Glomerular endothelial cell (primary cell): ENCODE measurements at regions not wholly inside any gene's neighbourhood (a gene's known extent, or its start where the extent isn't known, plus 50 kb on each side); places are given as distances from the start of the nearest gene placed in this dataset.

Experiments
- DNase-seq: peaks from one replicate; pipeline ENCODE4 v3.0.0-alpha.2; 2011; ENCODE audit warnings: low read depth, low spot score; ENCODE audit errors: extremely low read depth

DNA sequence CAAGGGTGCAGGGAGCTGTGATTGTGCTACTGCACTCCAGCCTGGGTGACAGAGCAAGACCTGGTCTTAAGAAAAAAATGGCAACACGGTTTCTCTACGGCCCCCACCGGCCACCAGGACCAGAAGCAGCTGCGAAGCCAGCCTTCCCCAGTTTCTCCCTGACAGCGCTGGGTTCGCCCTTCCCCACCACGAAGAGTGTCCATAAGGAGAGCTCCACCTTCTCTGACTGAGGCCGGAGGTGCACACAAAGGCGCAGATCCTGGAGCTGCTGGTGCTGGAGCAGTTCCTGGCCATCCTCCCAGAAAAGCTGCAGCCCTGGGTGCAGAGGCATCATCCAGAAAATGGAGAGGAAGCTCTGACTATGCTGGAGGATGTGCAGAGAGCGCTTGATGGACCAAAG is 52.2 kb upstream of the ZNF599 start:
- no peak for DNase-seq

DNA sequence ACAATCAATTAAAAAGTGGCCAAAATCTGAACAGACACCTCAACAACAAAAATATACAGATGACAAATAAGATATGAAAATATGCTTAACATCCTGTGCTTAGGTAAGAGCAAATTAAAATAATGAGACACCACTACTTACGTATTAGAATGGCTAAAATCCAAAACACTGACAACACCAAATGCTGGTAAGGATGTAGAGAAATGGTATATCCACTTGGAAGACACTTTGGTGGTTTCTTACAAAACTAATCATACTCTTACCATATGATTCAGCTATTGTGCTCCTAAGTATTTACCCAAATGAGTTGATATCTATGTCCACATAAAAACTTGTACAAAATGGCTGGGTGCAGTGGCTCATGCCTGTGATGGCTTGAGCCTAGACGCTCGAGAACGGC is 51.7 kb upstream of the ZNF599 start:
- no peak for DNase-seq
